ENCODE measurements at regions not wholly inside any gene's neighbourhood (a gene's known extent, or its start where the extent isn't known, plus 50 kb on each side); places are given as distances from the start of the nearest gene placed in this dataset.

DNA sequence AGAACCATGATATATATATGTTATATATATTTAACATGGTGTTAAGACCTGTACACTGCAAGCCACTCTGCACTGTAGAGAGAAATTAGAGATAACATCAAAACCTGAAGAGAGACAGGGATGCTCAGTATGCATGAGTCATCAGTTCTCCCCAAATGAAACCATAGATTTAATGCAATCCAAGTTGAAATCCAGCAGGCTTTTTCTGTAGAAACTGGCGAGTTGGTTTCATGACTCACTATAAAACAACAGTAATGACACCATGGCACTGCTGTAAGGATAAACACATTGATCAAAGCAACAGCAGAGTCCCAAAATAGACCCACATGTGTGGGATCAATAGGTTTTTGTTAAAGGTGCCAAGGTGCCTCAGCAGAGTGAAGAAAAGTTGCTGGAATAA lies 65.8 kb downstream of the RTP5 start:
- no peak overlapping the region for H3K4me3 ChIP-seq (ENCODE audit: low read length)
- no peak overlapping the region for H3K27ac ChIP-seq (ENCODE audit: low read depth, low read length)
- no peak overlapping the region for H3K9ac ChIP-seq (ENCODE audit: low read length)
- no peaks in the 10 kb centered on the region for H3K27me3 ChIP-seq (ENCODE audit: control insufficient read depth, insufficient read depth, low read length)
- no peaks in the 10 kb centered on the region for H3K36me3 ChIP-seq (ENCODE audit: control insufficient read depth, insufficient read depth, low read length)
- H3K4me1 ChIP-seq (ENCODE audit: control insufficient read depth, insufficient read depth, low read length), result peaks cover 5% of the 10 kb centered on the region

DNA sequence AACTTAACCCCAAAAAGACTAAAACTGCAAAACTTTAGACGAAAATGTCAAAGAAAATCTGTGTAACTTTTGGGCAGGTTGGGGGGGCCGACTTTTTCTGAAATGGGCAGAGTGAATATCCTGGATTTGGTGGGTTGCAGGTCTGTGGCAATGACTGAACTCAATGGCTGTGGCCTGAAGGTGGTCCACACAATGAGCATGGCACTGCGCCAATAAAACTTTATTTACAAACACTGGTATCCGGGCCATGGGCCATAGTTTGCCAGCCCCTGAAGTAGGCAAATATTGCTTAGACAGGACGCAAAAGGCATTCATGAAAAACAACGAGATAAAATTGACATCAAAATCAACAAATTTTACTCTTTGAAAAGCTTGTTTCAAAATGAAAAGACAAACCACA lies 66.2 kb downstream of the RTP5 start:
- H3K36me3 ChIP-seq (ENCODE audit: control insufficient read depth, insufficient read depth, low read length), result no peaks in the 10 kb centered on the region
- no peak overlapping the region for H3K27ac ChIP-seq (ENCODE audit: low read depth, low read length)
- peaks cover 5% of the 10 kb centered on the region for H3K4me1 ChIP-seq (ENCODE audit: control insufficient read depth, insufficient read depth, low read length)

DNA sequence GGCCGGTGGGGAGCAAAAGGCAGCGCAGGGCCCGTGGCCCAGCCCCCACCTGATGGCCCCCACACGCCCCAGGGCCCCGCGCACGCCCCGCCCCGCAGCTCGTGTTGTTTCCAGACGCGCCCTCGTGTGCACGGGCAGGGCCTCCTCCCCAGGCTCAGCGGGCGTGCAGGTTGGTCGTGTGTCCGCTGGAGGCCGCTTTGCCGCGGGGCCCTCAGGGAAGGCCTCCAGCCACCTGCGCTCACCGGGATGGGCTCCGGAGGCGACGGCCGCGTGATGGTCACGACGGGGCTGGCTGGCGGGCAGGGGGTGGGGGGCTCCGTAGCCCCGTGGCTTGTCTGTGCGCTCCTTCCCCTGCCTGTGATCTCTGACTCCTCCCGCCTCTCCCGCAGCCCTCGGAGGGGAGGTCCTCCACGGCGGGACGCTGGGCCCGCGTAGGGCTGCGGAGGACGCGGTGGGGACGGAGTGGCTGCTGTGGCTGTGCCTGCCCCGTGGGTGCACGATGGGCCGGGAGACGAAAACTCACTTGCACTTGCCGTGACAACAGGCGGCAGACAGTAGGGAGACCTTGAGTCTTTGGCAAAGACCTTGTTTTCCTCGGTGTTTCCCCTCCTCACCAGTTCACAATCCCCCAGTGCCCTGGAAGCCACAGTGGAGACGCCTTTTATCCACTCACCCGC lies 67.1 kb downstream of the RTP5 start:
- Histone ChIP-seq H3K4me3 (ENCODE audit: low read length) (no peak overlapping the region), H3K9ac (ENCODE audit: low read length) (no peak overlapping the region), H3K27me3 (ENCODE audit: control insufficient read depth, insufficient read depth, low read length) (no peaks in the 10 kb centered on the region), H3K27ac (ENCODE audit: low read depth, low read length) (no peak overlapping the region), H3K36me3 (ENCODE audit: control insufficient read depth, insufficient read depth, low read length) (no peaks in the 10 kb centered on the region), H3K4me1 (ENCODE audit: control insufficient read depth, insufficient read depth, low read length) (peaks cover 5% of the 10 kb centered on the region)

More for the DNA sequence above, 66.2 kb downstream of the RTP5 start:
- H3K9ac ChIP-seq (ENCODE audit: low read length), result no peak overlapping the region
- no peak overlapping the region for H3K4me3 ChIP-seq (ENCODE audit: low read length)
- H3K27me3 ChIP-seq (ENCODE audit: control insufficient read depth, insufficient read depth, low read length), result no peaks in the 10 kb centered on the region

DNA sequence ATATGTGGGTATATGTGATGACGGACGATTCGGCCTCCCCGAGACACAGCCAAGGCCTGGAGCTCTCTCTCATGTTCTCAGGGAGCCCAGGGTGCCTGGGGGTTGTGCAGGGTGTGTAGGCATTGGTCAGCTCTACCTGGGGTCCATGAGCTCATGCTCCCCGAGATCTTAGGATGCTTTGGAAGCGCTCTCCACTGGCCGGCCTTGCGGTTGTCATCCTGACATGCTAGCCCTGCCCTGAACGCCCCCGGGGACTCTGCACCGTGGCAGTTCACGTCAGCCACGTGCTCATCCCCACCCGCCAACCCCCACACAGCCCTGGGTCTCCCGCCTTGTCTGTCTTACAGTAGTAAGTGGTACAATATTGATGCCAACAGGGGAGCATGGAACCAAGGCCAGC lies 67.8 kb downstream of the RTP5 start:
- no peak overlapping the region for H3K9ac ChIP-seq (ENCODE audit: low read length)
- H3K27me3 ChIP-seq (ENCODE audit: control insufficient read depth, insufficient read depth, low read length), result no peaks in the 10 kb centered on the region
- H3K36me3 ChIP-seq (ENCODE audit: control insufficient read depth, insufficient read depth, low read length), result no peaks in the 10 kb centered on the region
- no peak overlapping the region for H3K4me3 ChIP-seq (ENCODE audit: low read length)
- H3K27ac ChIP-seq (ENCODE audit: low read depth, low read length), result no peak overlapping the region
- peaks cover 5% of the 10 kb centered on the region for H3K4me1 ChIP-seq (ENCODE audit: control insufficient read depth, insufficient read depth, low read length)

DNA sequence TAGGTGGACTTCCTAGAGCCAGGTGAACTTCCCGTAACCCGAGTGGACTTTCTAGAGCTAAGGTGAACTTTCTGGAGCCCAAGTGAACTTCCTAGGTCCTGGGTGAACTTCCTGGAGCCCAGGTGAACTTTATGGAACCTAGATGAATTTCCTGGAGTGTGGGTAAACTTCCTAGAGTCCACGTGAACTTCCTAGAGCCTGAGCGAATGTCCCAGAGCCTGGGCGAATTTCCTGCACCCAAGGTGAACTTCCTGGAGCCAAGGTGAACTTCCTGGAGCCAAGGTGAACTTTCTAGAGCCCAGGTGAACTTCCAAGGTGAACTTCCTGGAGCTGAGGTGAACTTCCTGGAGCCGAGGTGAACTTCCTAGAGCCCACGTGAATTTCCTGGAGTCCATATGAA lies 70.0 kb downstream of the RTP5 start:
- no peak overlapping the region for H3K4me3 ChIP-seq (ENCODE audit: low read length)
- H3K27me3 ChIP-seq (ENCODE audit: control insufficient read depth, insufficient read depth, low read length), result no peaks in the 10 kb centered on the region
- H3K9ac ChIP-seq (ENCODE audit: low read length), result no peak overlapping the region
- no peaks in the 10 kb centered on the region for H3K36me3 ChIP-seq (ENCODE audit: control insufficient read depth, insufficient read depth, low read length)
- H3K4me1 ChIP-seq (ENCODE audit: control insufficient read depth, insufficient read depth, low read length), result no peaks in the 10 kb centered on the region
- no peak overlapping the region for H3K27ac ChIP-seq (ENCODE audit: low read depth, low read length)

DNA sequence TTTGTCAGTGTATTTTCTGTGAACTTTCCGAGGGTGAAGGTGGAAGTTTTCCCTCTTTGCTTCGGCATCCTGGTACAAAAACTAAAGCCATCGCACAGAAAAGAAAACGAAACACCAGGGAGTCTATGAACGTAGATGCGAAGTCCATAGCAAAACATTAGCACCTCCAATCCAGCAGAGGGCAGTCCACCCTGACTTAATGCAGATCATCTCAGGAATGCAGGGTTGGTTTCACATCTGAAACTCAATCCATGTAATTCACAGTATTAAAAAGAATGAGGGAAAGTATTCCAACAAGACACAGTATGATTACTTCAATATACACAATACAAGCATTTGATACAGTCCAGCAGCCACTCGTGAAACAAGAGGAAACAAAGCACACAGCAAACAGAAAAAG lies 70.8 kb downstream of the RTP5 start:
- no peaks in the 10 kb centered on the region for H3K4me1 ChIP-seq (ENCODE audit: control insufficient read depth, insufficient read depth, low read length)
- no peak overlapping the region for H3K27ac ChIP-seq (ENCODE audit: low read depth, low read length)
- H3K27me3 ChIP-seq (ENCODE audit: control insufficient read depth, insufficient read depth, low read length), result no peaks in the 10 kb centered on the region

DNA sequence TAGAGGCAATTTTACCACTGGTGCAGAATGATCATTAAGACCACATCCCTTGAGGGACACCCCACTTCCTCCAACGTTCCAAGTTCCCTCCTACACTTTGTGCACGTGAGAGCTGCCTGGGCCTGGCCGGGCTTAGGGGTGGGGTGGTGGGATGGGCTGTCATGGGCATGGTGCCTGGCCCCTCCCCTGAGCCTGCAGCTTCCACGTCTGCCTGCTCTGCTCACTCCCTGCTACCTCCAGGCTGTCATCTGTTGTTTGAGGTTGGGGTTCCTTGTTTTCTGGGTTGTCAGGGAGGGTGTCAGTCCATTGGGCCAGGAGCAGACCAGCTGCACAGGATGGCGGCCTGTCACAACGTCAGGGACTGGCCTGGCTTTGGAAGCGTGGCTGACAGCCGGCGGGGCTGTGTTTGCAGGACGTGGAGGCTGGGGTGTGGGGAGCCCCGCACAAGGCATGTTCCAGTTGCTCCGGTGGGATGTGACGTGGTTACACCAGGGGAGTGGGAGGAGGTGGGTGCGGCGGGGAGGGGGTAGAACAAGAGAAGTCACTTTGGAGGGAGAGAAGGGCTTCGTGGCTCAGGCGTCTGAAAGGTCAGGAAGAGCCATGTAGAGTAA lies 72.3 kb downstream of the RTP5 start:
- Histone ChIP-seq H3K27me3 (ENCODE audit: control insufficient read depth, insufficient read depth, low read length) (no peaks in the 10 kb centered on the region), H3K9ac (ENCODE audit: low read length) (no peak overlapping the region), H3K27ac (ENCODE audit: low read depth, low read length) (no peak overlapping the region), H3K4me3 (ENCODE audit: low read length) (no peak overlapping the region), H3K36me3 (ENCODE audit: control insufficient read depth, insufficient read depth, low read length) (no peaks in the 10 kb centered on the region), H3K4me1 (ENCODE audit: control insufficient read depth, insufficient read depth, low read length) (no peaks in the 10 kb centered on the region)

More for the DNA sequence above, 70.8 kb downstream of the RTP5 start:
- Histone ChIP-seq H3K36me3 (ENCODE audit: control insufficient read depth, insufficient read depth, low read length) (no peaks in the 10 kb centered on the region), H3K4me3 (ENCODE audit: low read length) (no peak overlapping the region), H3K9ac (ENCODE audit: low read length) (no peak overlapping the region)

DNA sequence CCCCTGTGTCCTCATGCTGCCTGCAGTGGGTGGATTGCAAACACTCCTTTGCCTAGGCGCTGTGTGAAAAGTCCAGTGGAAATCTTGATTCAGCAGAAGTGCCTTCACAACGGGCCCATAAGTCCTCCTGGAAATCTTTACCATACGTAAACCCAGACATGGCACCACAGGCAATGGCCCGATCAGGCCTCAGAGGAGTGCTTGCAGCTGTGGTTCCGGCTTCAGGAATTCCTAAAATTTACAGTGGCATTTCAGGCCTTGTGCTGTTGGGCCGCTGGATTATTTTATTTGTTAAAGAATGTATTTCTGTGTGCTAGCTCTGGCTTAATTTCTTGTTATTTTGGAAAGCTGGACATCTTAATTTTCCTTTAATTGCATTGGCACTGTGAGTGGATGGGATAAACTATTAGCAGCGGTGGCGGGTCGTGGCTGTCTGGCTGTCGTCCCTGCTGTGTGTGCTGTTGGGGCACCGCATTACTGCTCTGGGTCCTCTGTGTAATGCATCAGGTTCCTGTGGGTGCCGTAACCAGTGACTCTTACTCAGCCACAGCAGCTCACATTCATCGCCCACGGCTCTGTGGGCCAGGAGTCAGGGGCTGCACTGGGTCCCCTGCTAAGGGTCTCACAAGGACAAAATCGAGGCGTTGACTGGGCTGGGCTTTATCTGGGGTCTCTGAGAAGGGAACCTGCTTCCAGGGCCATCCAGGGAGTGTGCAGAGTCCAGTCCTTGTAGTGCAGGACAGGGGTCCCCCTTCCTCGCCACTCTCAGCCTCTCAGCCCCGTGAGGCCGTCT lies 73.1 kb downstream of the RTP5 start:
- no peaks in the 10 kb centered on the region for H3K4me1 ChIP-seq (ENCODE audit: control insufficient read depth, insufficient read depth, low read length)
- no peaks in the 10 kb centered on the region for H3K36me3 ChIP-seq (ENCODE audit: control insufficient read depth, insufficient read depth, low read length)
- no peak overlapping the region for H3K27ac ChIP-seq (ENCODE audit: low read depth, low read length)
- no peak overlapping the region for H3K4me3 ChIP-seq (ENCODE audit: low read length)
- no peak overlapping the region for H3K9ac ChIP-seq (ENCODE audit: low read length)
- H3K27me3 ChIP-seq (ENCODE audit: control insufficient read depth, insufficient read depth, low read length), result no peaks in the 10 kb centered on the region

DNA sequence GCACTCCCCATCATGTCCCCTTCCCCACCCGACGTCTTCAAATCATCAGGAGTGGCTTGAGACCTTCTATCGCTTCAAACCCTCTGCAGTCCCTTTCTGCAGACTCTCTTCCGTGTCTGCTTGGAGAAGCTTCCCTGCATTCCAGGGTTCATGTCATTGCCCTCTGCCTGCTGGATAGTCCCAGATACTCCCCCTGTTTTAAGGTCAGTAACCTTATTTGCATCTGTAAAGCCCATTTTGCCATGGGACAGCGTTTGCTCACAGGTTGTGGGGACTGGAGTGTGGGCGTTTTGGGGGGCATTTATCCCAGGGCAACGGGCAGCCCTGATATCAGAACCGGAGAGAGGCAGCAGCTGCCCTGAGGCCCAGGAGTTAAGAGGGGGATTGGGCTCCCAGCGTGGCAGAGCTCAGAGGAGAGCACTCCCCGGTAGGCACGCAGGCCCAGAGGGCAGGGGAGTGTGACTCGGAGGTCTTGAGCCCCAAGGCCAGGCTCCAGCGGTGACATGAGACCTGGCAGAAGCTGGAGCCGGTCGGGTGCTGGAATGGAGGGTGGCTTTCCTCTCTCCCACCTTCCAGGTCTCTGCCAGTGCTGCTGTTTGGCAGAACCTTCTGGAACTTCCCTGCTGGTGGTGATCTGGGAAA lies 73.8 kb downstream of the RTP5 start:
- H3K4me3 ChIP-seq (ENCODE audit: low read length), result no peak overlapping the region
- no peak overlapping the region for H3K9ac ChIP-seq (ENCODE audit: low read length)
- no peaks in the 10 kb centered on the region for H3K4me1 ChIP-seq (ENCODE audit: control insufficient read depth, insufficient read depth, low read length)
- no peaks in the 10 kb centered on the region for H3K36me3 ChIP-seq (ENCODE audit: control insufficient read depth, insufficient read depth, low read length)
- H3K27ac ChIP-seq (ENCODE audit: low read depth, low read length), result no peak overlapping the region
- no peaks in the 10 kb centered on the region for H3K27me3 ChIP-seq (ENCODE audit: control insufficient read depth, insufficient read depth, low read length)

DNA sequence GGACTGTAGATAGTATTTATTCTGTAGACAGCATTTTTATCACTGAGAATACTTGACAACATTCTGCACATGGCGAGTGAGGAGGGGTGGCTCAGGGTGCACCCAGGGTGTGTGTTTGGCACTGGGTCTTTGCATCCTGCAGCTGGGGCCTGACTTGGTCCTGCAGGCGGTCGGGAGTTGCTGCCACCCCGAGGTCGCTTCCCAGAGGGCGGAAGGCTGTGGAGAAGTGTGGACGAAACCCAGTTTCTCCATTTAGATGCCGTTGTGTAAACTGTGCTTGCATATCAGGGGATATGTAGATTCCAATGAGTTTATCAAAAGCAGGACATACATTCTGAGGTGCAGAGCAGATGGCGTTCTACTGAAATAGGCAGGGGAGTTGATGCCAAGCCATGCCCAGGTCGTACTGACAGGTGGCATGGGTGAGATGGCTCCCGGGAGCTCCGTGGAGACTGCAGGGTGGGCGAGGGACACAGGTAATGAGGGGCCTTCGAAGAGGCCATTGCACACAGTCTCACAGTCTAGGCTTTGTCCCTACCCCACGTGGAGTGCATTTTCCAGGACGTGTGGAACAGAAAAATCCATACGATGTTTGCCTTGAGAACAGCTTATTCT lies 74.5 kb downstream of the RTP5 start:
- no peaks in the 10 kb centered on the region for H3K36me3 ChIP-seq (ENCODE audit: control insufficient read depth, insufficient read depth, low read length)
- no peak overlapping the region for H3K4me3 ChIP-seq (ENCODE audit: low read length)
- H3K9ac ChIP-seq (ENCODE audit: low read length), result no peak overlapping the region
- no peaks in the 10 kb centered on the region for H3K4me1 ChIP-seq (ENCODE audit: control insufficient read depth, insufficient read depth, low read length)
- H3K27ac ChIP-seq (ENCODE audit: low read depth, low read length), result no peak overlapping the region
- no peaks in the 10 kb centered on the region for H3K27me3 ChIP-seq (ENCODE audit: control insufficient read depth, insufficient read depth, low read length)

DNA sequence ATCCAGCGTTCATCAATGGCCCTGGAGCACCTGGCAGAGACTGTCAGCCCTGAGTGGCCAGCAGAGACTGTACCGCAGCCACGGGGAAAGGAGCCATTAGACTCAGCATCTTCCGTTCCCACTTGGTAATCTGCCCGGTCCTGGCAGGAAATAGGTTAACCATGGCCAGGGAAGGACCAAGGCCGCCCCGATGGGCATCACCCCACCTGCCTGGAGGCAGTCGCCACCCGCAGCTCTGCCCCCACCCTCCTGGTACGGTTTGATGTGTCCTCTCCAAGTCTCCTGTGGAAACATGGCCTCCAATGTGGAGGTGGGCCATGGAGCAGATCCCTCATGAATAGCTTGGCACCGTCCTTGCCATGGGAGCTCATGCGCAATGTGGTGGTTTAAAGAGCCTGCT lies 75.3 kb downstream of the RTP5 start:
- Histone ChIP-seq H3K27me3 (ENCODE audit: control insufficient read depth, insufficient read depth, low read length) (no peaks in the 10 kb centered on the region), H3K9ac (ENCODE audit: low read length) (no peak overlapping the region), H3K36me3 (ENCODE audit: control insufficient read depth, insufficient read depth, low read length) (no peaks in the 10 kb centered on the region), H3K27ac (ENCODE audit: low read depth, low read length) (no peak overlapping the region), H3K4me3 (ENCODE audit: low read length) (no peak overlapping the region), H3K4me1 (ENCODE audit: control insufficient read depth, insufficient read depth, low read length) (no peaks in the 10 kb centered on the region)

DNA sequence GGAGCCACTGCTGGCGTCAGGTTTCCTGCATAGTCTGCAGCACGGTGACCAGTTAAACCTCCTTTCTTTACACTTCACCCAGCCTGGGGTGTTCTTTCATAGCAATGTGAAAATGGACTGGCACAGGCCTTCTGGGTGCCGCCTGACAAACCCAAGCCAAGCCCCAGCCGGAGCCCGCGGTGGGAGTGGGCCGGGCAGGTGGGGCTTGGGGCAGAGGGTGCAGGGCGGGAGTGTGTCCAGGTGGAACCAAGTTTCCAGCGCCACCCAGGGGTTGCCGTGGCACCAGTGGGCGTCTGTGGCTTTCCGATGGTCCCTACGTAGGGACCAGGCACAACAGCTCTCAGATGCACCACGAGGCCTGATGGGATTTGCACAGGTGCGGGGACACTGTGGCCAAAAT lies 75.8 kb downstream of the RTP5 start:
- H3K27me3 ChIP-seq (ENCODE audit: control insufficient read depth, insufficient read depth, low read length), result no peaks in the 10 kb centered on the region
- no peaks in the 10 kb centered on the region for H3K4me1 ChIP-seq (ENCODE audit: control insufficient read depth, insufficient read depth, low read length)
- H3K27ac ChIP-seq (ENCODE audit: low read depth, low read length), result no peak overlapping the region
- H3K36me3 ChIP-seq (ENCODE audit: control insufficient read depth, insufficient read depth, low read length), result no peaks in the 10 kb centered on the region
- H3K9ac ChIP-seq (ENCODE audit: low read length), result no peak overlapping the region
- no peak overlapping the region for H3K4me3 ChIP-seq (ENCODE audit: low read length)
